ENCODE measurements at regions not wholly inside any gene's neighbourhood (a gene's known extent, or its start where the extent isn't known, plus 50 kb on each side); places are given as distances from the start of the nearest gene placed in this dataset.

DNA sequence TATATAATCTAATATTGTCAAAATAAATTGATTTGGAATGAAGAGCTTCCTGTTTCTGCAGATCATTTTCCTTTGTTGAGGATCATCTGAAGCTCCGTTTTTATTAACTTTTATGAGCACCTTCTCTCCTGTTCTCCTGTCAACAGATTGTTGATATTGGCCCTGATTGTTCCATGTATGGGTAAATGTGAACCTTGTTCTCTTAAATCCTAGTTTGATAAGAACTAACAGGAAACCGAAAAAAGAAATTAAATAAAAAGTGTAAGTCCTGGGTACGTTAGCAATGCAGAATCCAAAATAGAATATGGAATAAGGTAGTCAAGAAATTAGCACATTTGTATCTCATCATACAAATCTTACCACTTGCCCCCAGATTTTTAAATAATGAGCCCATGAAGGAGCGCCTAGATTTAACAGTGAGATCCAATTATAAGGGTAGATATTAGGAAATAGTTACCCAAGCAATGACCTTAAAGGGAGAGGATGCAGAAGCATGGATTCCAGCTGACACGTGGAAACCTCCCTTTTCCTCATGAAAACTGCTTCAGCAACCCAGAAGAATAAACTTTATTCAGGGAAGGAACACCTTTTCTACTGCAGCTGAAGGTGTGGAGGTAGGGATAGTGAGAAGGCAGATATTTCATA is 80.8 kb upstream of the PIK3R1 start:
- TF ChIP-seq POLR2AphosphoS5 (IDR thresholded peaks at IDR 0.05; ENCODE audit: low read depth, low read length) = no peak
- no peak for TF ChIP-seq SPI1 (IDR thresholded peaks at IDR 0.05; ENCODE audit: low read depth, low read length)
